SH-SY5Y (cell line): ENCODE measurements at regions not wholly inside any gene's neighbourhood (a gene's known extent, or its start where the extent isn't known, plus 50 kb on each side); places are given as distances from the start of the nearest gene placed in this dataset.

Source experiments
- GATA2 ChIP-seq: IDR thresholded peaks from 2 replicates; pipeline ENCODE4 v1.6.1; 2011; ENCODE audit warnings: mild to moderate bottlenecking, low read depth, low read length
- GATA3 ChIP-seq: IDR thresholded peaks from 2 replicates; pipeline ENCODE4 v1.6.1; 2011; ENCODE audit warnings: low read depth, mild to moderate bottlenecking, low read length, moderate library complexity

GRCh38 chr2:192438239-192438638 is 243.5 kb upstream of the TMEFF2 start:
- TF ChIP-seq GATA3 = no peak
- 0 out of 2 replicates have a peak, but pooled peaks have one; percentile 32 for TF ChIP-seq GATA2

- TF ChIP-seq GATA2 (no peak), GATA3 (no peak)
Observed at GRCh38 chr2:192437653-192438052, 242.9 kb upstream of the TMEFF2 start.

GRCh38 chr2:192424243-192424642 is 229.5 kb upstream of the TMEFF2 start:
- TF ChIP-seq GATA2 (no peak), GATA3 (no peak)

- TF ChIP-seq GATA3 (no peak), GATA2 (no peak)
Observed at GRCh38 chr2:192419786-192420185, 225.1 kb upstream of the TMEFF2 start.

GRCh38 chr2:192416060-192416459 is 221.3 kb upstream of the TMEFF2 start:
- TF ChIP-seq GATA2 (no peak), GATA3 (no peak)

GRCh38 chr2:192414794-192415193 is 220.1 kb upstream of the TMEFF2 start:
- no peak for TF ChIP-seq GATA3
- no peak for TF ChIP-seq GATA2

- no peak for TF ChIP-seq GATA2
- no peak for TF ChIP-seq GATA3
Observed at GRCh38 chr2:192413812-192414681, 219.3 kb upstream of the TMEFF2 start.

- no peak for TF ChIP-seq GATA3
- TF ChIP-seq GATA2 = no peak
Observed at GRCh38 chr2:192412394-192412793, 217.7 kb upstream of the TMEFF2 start.

- TF ChIP-seq GATA3 = no peak
- TF ChIP-seq GATA2 = no peak
Observed at GRCh38 chr2:192411755-192412154, 217.0 kb upstream of the TMEFF2 start.

GRCh38 chr2:192410319-192410718 is 215.6 kb upstream of the TMEFF2 start:
- no peak for TF ChIP-seq GATA3

- TF ChIP-seq GATA3 = no peak
- no peak for TF ChIP-seq GATA2
Observed at GRCh38 chr2:192407692-192408091, 213.0 kb upstream of the TMEFF2 start.

- TF ChIP-seq GATA2 (no peak), GATA3 (no peak)
Observed at GRCh38 chr2:192398236-192398635, 203.5 kb upstream of the TMEFF2 start.

- no peak for TF ChIP-seq GATA2
- TF ChIP-seq GATA3 = no peak
Observed at GRCh38 chr2:192394605-192395004, 199.9 kb upstream of the TMEFF2 start.

GRCh38 chr2:192391041-192391440 is 196.3 kb upstream of the TMEFF2 start:
- TF ChIP-seq GATA3 = no peak
- TF ChIP-seq GATA2 = no peak

- TF ChIP-seq GATA2 (no peak), GATA3 (no peak)
Observed at GRCh38 chr2:192390401-192390800, 195.7 kb upstream of the TMEFF2 start.

- TF ChIP-seq GATA2 (no peak), GATA3 (no peak)
Observed at GRCh38 chr2:192381082-192381481, 186.3 kb upstream of the TMEFF2 start.

GRCh38 chr2:192379736-192380135 is 185.0 kb upstream of the TMEFF2 start:
- TF ChIP-seq GATA2 = 0 out of 2 replicates have a peak, but pooled peaks have one; percentile 26
- no peak for TF ChIP-seq GATA3
